ENCODE measurements at regions not wholly inside any gene's neighbourhood (a gene's known extent, or its start where the extent isn't known, plus 50 kb on each side); places are given as distances from the start of the nearest gene placed in this dataset.

- no peak for TF ChIP-seq EGR1 (IDR thresholded peaks at IDR 0.05; ENCODE audit: low read depth in 2 of 2)
- TF ChIP-seq CTCF (IDR thresholded peaks at IDR 0.05; ENCODE audit: low read depth, low read length, missing input control), result no peak
- TF ChIP-seq, protein P1, sequence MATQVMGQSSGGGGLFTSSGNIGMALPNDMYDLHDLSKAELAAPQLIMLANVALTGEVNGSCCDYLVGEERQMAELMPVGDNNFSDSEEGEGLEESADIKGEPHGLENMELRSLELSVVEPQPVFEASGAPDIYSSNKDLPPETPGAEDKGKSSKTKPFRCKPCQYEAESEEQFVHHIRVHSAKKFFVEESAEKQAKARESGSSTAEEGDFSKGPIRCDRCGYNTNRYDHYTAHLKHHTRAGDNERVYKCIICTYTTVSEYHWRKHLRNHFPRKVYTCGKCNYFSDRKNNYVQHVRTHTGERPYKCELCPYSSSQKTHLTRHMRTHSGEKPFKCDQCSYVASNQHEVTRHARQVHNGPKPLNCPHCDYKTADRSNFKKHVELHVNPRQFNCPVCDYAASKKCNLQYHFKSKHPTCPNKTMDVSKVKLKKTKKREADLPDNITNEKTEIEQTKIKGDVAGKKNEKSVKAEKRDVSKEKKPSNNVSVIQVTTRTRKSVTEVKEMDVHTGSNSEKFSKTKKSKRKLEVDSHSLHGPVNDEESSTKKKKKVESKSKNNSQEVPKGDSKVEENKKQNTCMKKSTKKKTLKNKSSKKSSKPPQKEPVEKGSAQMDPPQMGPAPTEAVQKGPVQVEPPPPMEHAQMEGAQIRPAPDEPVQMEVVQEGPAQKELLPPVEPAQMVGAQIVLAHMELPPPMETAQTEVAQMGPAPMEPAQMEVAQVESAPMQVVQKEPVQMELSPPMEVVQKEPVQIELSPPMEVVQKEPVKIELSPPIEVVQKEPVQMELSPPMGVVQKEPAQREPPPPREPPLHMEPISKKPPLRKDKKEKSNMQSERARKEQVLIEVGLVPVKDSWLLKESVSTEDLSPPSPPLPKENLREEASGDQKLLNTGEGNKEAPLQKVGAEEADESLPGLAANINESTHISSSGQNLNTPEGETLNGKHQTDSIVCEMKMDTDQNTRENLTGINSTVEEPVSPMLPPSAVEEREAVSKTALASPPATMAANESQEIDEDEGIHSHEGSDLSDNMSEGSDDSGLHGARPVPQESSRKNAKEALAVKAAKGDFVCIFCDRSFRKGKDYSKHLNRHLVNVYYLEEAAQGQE (IDR thresholded peaks at IDR 0.05), result no peak
- TF ChIP-seq TAF1 (conservative IDR thresholded peaks at IDR 0.05), result no peak
- no peak for TF ChIP-seq YY1 (IDR thresholded peaks at IDR 0.05)
- no peak for TF ChIP-seq SP1 (IDR thresholded peaks at IDR 0.05)
- TF ChIP-seq ATF3 (IDR thresholded peaks at IDR 0.05), result no peak
Observed at GRCh38 chr5:147052519-147052918, 174.0 kb upstream of the PPP2R2B start.
